ENCODE measurements at regions not wholly inside any gene's neighbourhood (a gene's known extent, or its start where the extent isn't known, plus 50 kb on each side); places are given as distances from the start of the nearest gene placed in this dataset.

DNA sequence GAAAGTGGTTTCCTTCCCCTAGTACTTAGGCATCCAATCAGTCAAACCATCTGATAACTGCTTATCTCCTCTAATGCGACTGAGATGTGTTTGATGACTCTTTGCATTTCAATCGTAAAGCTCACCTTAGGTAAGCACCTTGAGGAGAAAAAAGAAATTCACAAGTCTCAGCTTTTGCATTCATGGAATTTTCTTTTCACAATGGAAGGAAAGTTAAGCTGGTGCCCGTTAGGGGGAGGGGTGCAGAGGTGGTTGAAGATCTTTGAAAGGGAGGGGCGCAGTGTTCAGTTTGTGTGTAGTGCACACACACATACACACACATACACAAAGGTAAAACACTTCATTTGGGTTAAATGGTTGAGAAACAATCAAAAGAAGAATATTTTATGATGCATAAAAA lies 87.1 kb upstream of the SALL4 start:
- 61 to 63% methylated on average over 3 to 4 of the region's 4 CpGs for WGBS, 2 donors (ENCODE audit: low coverage in 1 of 2)
- in situ Hi-C loops (cut with MboI; ENCODE audit: low pct_ligation_motif_present in 1 of 4, low pct_unique_long_range_greater_than_20kb in 1 of 4, low sequenced_read_pairs in 3 of 4) = no loop called here
- DNase-seq = no peak
- Histone ChIP-seq H3K9me3 (no peaks in the 10 kb centered on the region), H3K27me3 (no peaks in the 10 kb centered on the region), H3K4me3 (no peak overlapping the region), H3K4me1 (no peaks in the 10 kb centered on the region), H3K27ac (no peak overlapping the region), H3K36me3 (no peaks in the 10 kb centered on the region)
- intact Hi-C loops (cut with DNase I; ENCODE audit: low total_unique reads) = no loop called here
- TF ChIP-seq EP300 (IDR thresholded peaks at IDR 0.05; ENCODE audit: low read depth) (no peak), POLR2A (IDR thresholded peaks at IDR 0.05) (no peak), CTCF (IDR thresholded peaks at IDR 0.05) (no peak), POLR2AphosphoS5 (IDR thresholded peaks at IDR 0.05) (no peak)

- no peak overlapping the region for H3K4me3 ChIP-seq
- no peaks in the 10 kb centered on the region for H3K4me1 ChIP-seq
- intact Hi-C loops (cut with DNase I; ENCODE audit: low total_unique reads) = no loop called here
- no peak overlapping the region for H3K27ac ChIP-seq
- WGBS, 2 donors (ENCODE audit: low coverage in 1 of 2) = 72 to 85% methylated on average over 7 to 10 of the region's 10 CpGs
- no peak for TF ChIP-seq EP300 (IDR thresholded peaks at IDR 0.05; ENCODE audit: low read depth)
- no peak for TF ChIP-seq POLR2AphosphoS5 (IDR thresholded peaks at IDR 0.05)
- TF ChIP-seq CTCF (IDR thresholded peaks at IDR 0.05) = no peak
- no peak for TF ChIP-seq POLR2A (IDR thresholded peaks at IDR 0.05)
- no peaks in the 10 kb centered on the region for H3K36me3 ChIP-seq
- in situ Hi-C loops (cut with MboI; ENCODE audit: low pct_ligation_motif_present in 1 of 4, low pct_unique_long_range_greater_than_20kb in 1 of 4, low sequenced_read_pairs in 3 of 4) = no loop called here
- H3K27me3 ChIP-seq = no peaks in the 10 kb centered on the region
- no peak for DNase-seq
- H3K9me3 ChIP-seq = no peaks in the 10 kb centered on the region
Measured at GRCh38 chr20:51888291-51888690, 86.0 kb upstream of the SALL4 start.

DNA sequence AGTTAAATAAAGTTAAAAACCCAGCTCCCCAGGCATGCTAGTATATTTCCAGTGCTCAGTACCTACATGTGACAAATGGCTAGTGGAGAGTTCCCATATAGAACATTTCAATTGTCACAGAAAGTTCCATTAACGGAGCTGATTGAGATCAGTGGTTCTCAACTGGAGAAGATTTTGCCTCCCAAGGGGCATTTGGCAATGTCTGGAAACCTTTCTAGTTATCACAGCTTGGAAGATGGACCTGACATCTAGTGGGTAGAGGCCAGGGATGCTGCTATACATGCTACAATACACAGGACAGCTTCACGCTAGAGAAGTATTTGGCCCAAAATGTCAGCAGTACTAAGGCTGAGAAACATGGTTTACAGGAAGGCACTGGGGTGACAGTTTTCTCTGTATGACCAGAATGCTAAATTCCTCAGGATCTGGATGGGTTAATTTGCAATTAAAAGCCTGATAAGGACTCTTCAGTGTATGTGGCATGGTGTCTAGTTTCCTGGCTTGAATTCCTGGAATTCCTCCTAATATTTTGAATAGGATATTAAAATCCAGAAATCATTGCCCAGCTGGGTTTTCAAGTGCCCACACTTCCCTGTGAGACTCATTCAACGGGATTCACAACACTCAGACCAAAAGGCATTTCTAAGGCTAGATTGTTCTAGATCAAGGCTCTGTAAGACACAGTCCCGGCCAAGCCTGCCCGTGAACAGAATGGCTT lies 84.7 kb upstream of the SALL4 start:
- in situ Hi-C loops (cut with MboI; ENCODE audit: low pct_ligation_motif_present in 1 of 4, low pct_unique_long_range_greater_than_20kb in 1 of 4, low sequenced_read_pairs in 3 of 4) = no loop called here
- Histone ChIP-seq H3K4me1 (no peaks in the 10 kb centered on the region), H3K4me3 (no peak overlapping the region), H3K27me3 (no peaks in the 10 kb centered on the region), H3K9me3 (no peaks in the 10 kb centered on the region), H3K27ac (no peak overlapping the region), H3K36me3 (no peaks in the 10 kb centered on the region)
- no peak for DNase-seq
- intact Hi-C loops (cut with DNase I; ENCODE audit: low total_unique reads) = no loop called here
- 71 to 81% methylated on average over 3 to 5 of the region's 5 CpGs for WGBS, 2 donors (ENCODE audit: low coverage in 1 of 2)
- TF ChIP-seq EP300 (IDR thresholded peaks at IDR 0.05; ENCODE audit: low read depth) (no peak), POLR2A (IDR thresholded peaks at IDR 0.05) (no peak), CTCF (IDR thresholded peaks at IDR 0.05) (no peak), POLR2AphosphoS5 (IDR thresholded peaks at IDR 0.05) (no peak)

- in situ Hi-C loops (cut with MboI; ENCODE audit: low pct_ligation_motif_present in 1 of 4, low pct_unique_long_range_greater_than_20kb in 1 of 4, low sequenced_read_pairs in 3 of 4) (no loop called here), intact Hi-C loops (cut with DNase I; ENCODE audit: low total_unique reads) (no loop called here)
- TF ChIP-seq POLR2AphosphoS5 (IDR thresholded peaks at IDR 0.05) (no peak), CTCF (IDR thresholded peaks at IDR 0.05) (no peak), EP300 (IDR thresholded peaks at IDR 0.05; ENCODE audit: low read depth) (no peak), POLR2A (IDR thresholded peaks at IDR 0.05) (no peak)
- Histone ChIP-seq H3K4me3 (no peak overlapping the region), H3K27ac (no peak overlapping the region), H3K36me3 (no peaks in the 10 kb centered on the region), H3K9me3 (no peaks in the 10 kb centered on the region), H3K4me1 (no peaks in the 10 kb centered on the region), H3K27me3 (no peaks in the 10 kb centered on the region)
- no peak for DNase-seq
- 40% methylated on average over 2 of the region's 2 CpGs; no CpG with 5 or more reads in 1 of the 2 donors for WGBS, 2 donors (ENCODE audit: low coverage in 1 of 2)
Measured at GRCh38 chr20:51886341-51886740, 84.0 kb upstream of the SALL4 start.

All from transverse colon (tissue), 4 donors.